ENCODE measurements at regions not wholly inside any gene's neighbourhood (a gene's known extent, or its start where the extent isn't known, plus 50 kb on each side); places are given as distances from the start of the nearest gene placed in this dataset.

- no peak for TF ChIP-seq CTCF (IDR thresholded peaks at IDR 0.05)
- no peak for TF ChIP-seq POLR2A (IDR thresholded peaks at IDR 0.05; ENCODE audit: low read depth)
- no peak for TF ChIP-seq POLR2AphosphoS5 (IDR thresholded peaks at IDR 0.05)
Observed at GRCh38 chr14:97393244-97393643, 596.1 kb downstream of the VRK1 start.
